GM23338 (cell line): ENCODE measurements at regions not wholly inside any gene's neighbourhood (a gene's known extent, or its start where the extent isn't known, plus 50 kb on each side); places are given as distances from the start of the nearest gene placed in this dataset.

Experiments
- ATAC-seq: fragments of 200-7000 bp; cut with Tn5 transposase; 3 replicates; pipeline ENCODE4 v1.9.1; 2020
- DNase-seq: peaks from one replicate; pipeline ENCODE4 v3.0.0-alpha.2; 2015; ENCODE audit warnings: low spot score
- H2AFZ ChIP-seq: fragments of 200-600 bp; sonication (generic); 2 replicates; pipeline ENCODE4 v1.8.0; 2016; ENCODE audit warnings: antibody characterized with exemption, mild to moderate bottlenecking, moderate library complexity
- H3F3A ChIP-seq: fragments of 200-600 bp; sonication (generic); replicated peaks from 2 replicates; pipeline ENCODE4 v1.8.0; 2017; ENCODE audit warnings: antibody characterized with exemption, mixed run types, low read depth
- H3K27ac ChIP-seq: fragments of 200-600 bp; sonication (generic); 2 replicates; pipeline ENCODE4 v1.6.1; 2016; ENCODE audit warnings: low read depth
- H3K27me3 ChIP-seq: fragments of 200-600 bp; sonication (generic); 2 replicates; pipeline ENCODE4 v1.8.0; 2016; ENCODE audit warnings: mild to moderate bottlenecking, mixed run types, moderate library complexity; ENCODE audit not compliant: insufficient read depth
- H3K36me3 ChIP-seq: fragments of 200-600 bp; sonication (generic); 2 replicates; pipeline ENCODE4 v1.8.0; 2016; ENCODE audit warnings: mild to moderate bottlenecking; ENCODE audit not compliant: insufficient read depth
- H3K4me1 ChIP-seq: fragments of 200-600 bp; sonication (generic); 2 replicates; pipeline ENCODE4 v1.8.0; 2016; ENCODE audit warnings: mild to moderate bottlenecking, moderate library complexity; ENCODE audit not compliant: insufficient read depth
- H3K4me2 ChIP-seq: fragments of 200-600 bp; sonication (generic); 2 replicates; pipeline ENCODE4 v1.7.1; 2017; ENCODE audit warnings: mixed run types
- H3K4me3 ChIP-seq: fragments of 200-600 bp; sonication (generic); 2 replicates; pipeline ENCODE4 v1.6.1; 2016; ENCODE audit warnings: mixed run types
- H3K79me2 ChIP-seq: fragments of 200-600 bp; sonication (generic); replicated peaks from 2 replicates; pipeline ENCODE4 v1.8.0; 2017; ENCODE audit warnings: mild to moderate bottlenecking; ENCODE audit not compliant: insufficient read depth
- H3K9me2 ChIP-seq: fragments of 200-600 bp; sonication (generic); 2 replicates; pipeline ENCODE4 v1.8.0; 2017; ENCODE audit not compliant: insufficient read depth
- H4K20me1 ChIP-seq: fragments of 200-600 bp; sonication (generic); replicated peaks from 2 replicates; pipeline ENCODE4 v1.8.0; 2017; ENCODE audit warnings: mild to moderate bottlenecking; ENCODE audit not compliant: insufficient read depth
- H3K27ac Mint-ChIP-seq: 2 replicates; pipeline ENCODE4 v1.8.0; 2020; ENCODE audit warnings: inconsistent platforms, mild to moderate bottlenecking, moderate library complexity, mixed read lengths
- H3K27me3 Mint-ChIP-seq: 3 replicates; pipeline ENCODE4 v1.8.0; 2022; ENCODE audit warnings: low read depth, mild to moderate bottlenecking, moderate library complexity, mixed read lengths, inconsistent platforms; ENCODE audit not compliant: insufficient read depth, poor library complexity
- H3K36me3 Mint-ChIP-seq: 3 replicates; pipeline ENCODE4 v1.8.0; 2021; ENCODE audit warnings: low read depth, mild to moderate bottlenecking, inconsistent platforms, moderate library complexity, mixed read lengths
- H3K4me1 Mint-ChIP-seq: 3 replicates; pipeline ENCODE4 v1.8.0; 2020; ENCODE audit warnings: mild to moderate bottlenecking, inconsistent platforms, mixed read lengths
- H3K4me3 Mint-ChIP-seq: 3 replicates; pipeline ENCODE4 v1.8.0; 2021; ENCODE audit warnings: moderate library complexity, mild to moderate bottlenecking, inconsistent platforms, mixed read lengths
- H3K9me3 Mint-ChIP-seq: 3 replicates; pipeline ENCODE4 v1.8.0; 2020; ENCODE audit warnings: moderate library complexity, mild to moderate bottlenecking, inconsistent platforms, mixed read lengths
- CREB1 ChIP-seq: fragments of 250-450 bp; sonication (Bioruptor Pico); IDR thresholded peaks from 2 replicates; pipeline ENCODE4 v1.5.0; 2020; ENCODE audit warnings: low read depth, mild to moderate bottlenecking, moderate library complexity
- EZH2 ChIP-seq: fragments of 200-600 bp; sonication (generic); IDR thresholded peaks from one replicate; pipeline ENCODE4 v1.8.0; 2017; ENCODE audit warnings: antibody characterized with exemption, mild to moderate bottlenecking, low read depth; ENCODE audit not compliant: unreplicated experiment
- EZH2phosphoT487 ChIP-seq: fragments of 200-600 bp; sonication (generic); IDR thresholded peaks from one replicate; pipeline ENCODE4 v1.8.1; 2018; ENCODE audit warnings: antibody characterized with exemption; ENCODE audit not compliant: unreplicated experiment
- JUNB ChIP-seq: IDR thresholded peaks from one replicate; pipeline ENCODE4 v1.6.1; 2016; ENCODE audit warnings: antibody characterized with exemption; ENCODE audit not compliant: unreplicated experiment
- NANOG ChIP-seq: IDR thresholded peaks from 2 replicates; pipeline ENCODE4 v1.6.1; 2016; ENCODE audit warnings: antibody characterized with exemption, borderline replicate concordance
- POLR2AphosphoS5 ChIP-seq: IDR thresholded peaks from 2 replicates; pipeline ENCODE4 v1.6.1; 2016; ENCODE audit warnings: antibody characterized with exemption, low read depth
- STAT1 ChIP-seq: IDR thresholded peaks from one replicate; pipeline ENCODE4 v1.6.1; 2016; ENCODE audit warnings: antibody characterized with exemption; ENCODE audit not compliant: unreplicated experiment
- ZNF114 ChIP-seq: fragments of 250-450 bp; sonication (Bioruptor Pico); IDR thresholded peaks from 2 replicates; pipeline ENCODE4 v1.5.0; 2020; ENCODE audit warnings: mild to moderate bottlenecking, moderate library complexity
- ZNF331 ChIP-seq: fragments of 250-450 bp; sonication (Bioruptor Pico); IDR thresholded peaks from 2 replicates; pipeline ENCODE4 v1.5.0; 2020; ENCODE audit warnings: low read depth, mild to moderate bottlenecking, moderate library complexity
- TF ChIP-seq, protein P1 (sequence below): IDR thresholded peaks from 2 replicates; pipeline ENCODE4 v1.6.1; 2016; ENCODE audit warnings: antibody characterized with exemption
- TF ChIP-seq, protein P2 (sequence below): fragments of 250-450 bp; sonication (Bioruptor Pico); IDR thresholded peaks from 2 replicates; pipeline ENCODE4 v1.5.0; 2020; ENCODE audit warnings: mild to moderate bottlenecking, moderate library complexity
- TF ChIP-seq, protein P3 (sequence below), 2 experiments: fragments of 200-600 bp in 1 of 2; sonication (generic) in 1 of 2; conservative IDR thresholded peaks; 2 replicates each; pipeline versions ENCODE4 v1.5.1 to v1.6.1; 2016 to 2017; ENCODE audit warnings: antibody characterized with exemption in 2 of 2, low read depth in 2 of 2, mild to moderate bottlenecking in 2 of 2, moderate library complexity in 1 of 2
- TF ChIP-seq, protein P4 (sequence below): IDR thresholded peaks from one replicate; pipeline ENCODE4 v1.6.1; 2018; ENCODE audit warnings: antibody characterized with exemption; ENCODE audit not compliant: unreplicated experiment

DNA sequence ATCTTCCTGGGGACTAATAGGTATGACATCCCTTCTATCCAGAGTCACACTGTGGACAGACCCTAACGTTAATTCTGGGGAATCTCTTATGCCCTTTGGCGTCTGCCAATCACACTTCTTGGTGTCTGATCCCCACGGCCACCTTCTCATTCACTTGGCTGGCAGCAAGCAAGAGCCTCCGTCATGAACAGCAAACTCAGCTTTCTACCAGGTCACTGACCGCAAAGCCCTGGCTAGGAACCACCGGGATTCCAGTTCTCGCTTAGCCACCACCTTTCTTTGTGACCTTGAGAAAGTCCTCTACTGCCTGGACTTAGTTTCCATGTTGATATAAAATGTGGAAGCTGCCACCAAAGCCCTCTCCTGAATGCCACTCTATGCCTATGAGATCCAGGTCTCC, 67.7 kb upstream of the FCN1 start:
- H3K27me3 ChIP-seq: no peaks in the 10 kb centered on the region
- H3F3A ChIP-seq: no peaks in the 10 kb centered on the region
- H3K4me1 Mint-ChIP-seq: peaks cover 5% of the 10 kb centered on the region
- H3K36me3 Mint-ChIP-seq: peaks cover 12% of the 10 kb centered on the region
- no peak overlapping the region for H3K4me3 ChIP-seq
- H2AFZ ChIP-seq: no peak overlapping the region
- H3K27ac Mint-ChIP-seq: no peak overlapping the region
- H3K4me3 Mint-ChIP-seq: no peak overlapping the region
- 0 out of 2 replicates have a peak, but pooled peaks cover 4% of the 10 kb centered on the region for H3K4me1 ChIP-seq
- H3K9me3 Mint-ChIP-seq: peaks cover 37% of the 10 kb centered on the region
- no peak for TF ChIP-seq POLR2AphosphoS5
- TF ChIP-seq CREB1: no peak
- TF ChIP-seq, protein P1, sequence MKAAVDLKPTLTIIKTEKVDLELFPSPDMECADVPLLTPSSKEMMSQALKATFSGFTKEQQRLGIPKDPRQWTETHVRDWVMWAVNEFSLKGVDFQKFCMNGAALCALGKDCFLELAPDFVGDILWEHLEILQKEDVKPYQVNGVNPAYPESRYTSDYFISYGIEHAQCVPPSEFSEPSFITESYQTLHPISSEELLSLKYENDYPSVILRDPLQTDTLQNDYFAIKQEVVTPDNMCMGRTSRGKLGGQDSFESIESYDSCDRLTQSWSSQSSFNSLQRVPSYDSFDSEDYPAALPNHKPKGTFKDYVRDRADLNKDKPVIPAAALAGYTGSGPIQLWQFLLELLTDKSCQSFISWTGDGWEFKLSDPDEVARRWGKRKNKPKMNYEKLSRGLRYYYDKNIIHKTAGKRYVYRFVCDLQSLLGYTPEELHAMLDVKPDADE: no peak
- TF ChIP-seq, protein P2, sequence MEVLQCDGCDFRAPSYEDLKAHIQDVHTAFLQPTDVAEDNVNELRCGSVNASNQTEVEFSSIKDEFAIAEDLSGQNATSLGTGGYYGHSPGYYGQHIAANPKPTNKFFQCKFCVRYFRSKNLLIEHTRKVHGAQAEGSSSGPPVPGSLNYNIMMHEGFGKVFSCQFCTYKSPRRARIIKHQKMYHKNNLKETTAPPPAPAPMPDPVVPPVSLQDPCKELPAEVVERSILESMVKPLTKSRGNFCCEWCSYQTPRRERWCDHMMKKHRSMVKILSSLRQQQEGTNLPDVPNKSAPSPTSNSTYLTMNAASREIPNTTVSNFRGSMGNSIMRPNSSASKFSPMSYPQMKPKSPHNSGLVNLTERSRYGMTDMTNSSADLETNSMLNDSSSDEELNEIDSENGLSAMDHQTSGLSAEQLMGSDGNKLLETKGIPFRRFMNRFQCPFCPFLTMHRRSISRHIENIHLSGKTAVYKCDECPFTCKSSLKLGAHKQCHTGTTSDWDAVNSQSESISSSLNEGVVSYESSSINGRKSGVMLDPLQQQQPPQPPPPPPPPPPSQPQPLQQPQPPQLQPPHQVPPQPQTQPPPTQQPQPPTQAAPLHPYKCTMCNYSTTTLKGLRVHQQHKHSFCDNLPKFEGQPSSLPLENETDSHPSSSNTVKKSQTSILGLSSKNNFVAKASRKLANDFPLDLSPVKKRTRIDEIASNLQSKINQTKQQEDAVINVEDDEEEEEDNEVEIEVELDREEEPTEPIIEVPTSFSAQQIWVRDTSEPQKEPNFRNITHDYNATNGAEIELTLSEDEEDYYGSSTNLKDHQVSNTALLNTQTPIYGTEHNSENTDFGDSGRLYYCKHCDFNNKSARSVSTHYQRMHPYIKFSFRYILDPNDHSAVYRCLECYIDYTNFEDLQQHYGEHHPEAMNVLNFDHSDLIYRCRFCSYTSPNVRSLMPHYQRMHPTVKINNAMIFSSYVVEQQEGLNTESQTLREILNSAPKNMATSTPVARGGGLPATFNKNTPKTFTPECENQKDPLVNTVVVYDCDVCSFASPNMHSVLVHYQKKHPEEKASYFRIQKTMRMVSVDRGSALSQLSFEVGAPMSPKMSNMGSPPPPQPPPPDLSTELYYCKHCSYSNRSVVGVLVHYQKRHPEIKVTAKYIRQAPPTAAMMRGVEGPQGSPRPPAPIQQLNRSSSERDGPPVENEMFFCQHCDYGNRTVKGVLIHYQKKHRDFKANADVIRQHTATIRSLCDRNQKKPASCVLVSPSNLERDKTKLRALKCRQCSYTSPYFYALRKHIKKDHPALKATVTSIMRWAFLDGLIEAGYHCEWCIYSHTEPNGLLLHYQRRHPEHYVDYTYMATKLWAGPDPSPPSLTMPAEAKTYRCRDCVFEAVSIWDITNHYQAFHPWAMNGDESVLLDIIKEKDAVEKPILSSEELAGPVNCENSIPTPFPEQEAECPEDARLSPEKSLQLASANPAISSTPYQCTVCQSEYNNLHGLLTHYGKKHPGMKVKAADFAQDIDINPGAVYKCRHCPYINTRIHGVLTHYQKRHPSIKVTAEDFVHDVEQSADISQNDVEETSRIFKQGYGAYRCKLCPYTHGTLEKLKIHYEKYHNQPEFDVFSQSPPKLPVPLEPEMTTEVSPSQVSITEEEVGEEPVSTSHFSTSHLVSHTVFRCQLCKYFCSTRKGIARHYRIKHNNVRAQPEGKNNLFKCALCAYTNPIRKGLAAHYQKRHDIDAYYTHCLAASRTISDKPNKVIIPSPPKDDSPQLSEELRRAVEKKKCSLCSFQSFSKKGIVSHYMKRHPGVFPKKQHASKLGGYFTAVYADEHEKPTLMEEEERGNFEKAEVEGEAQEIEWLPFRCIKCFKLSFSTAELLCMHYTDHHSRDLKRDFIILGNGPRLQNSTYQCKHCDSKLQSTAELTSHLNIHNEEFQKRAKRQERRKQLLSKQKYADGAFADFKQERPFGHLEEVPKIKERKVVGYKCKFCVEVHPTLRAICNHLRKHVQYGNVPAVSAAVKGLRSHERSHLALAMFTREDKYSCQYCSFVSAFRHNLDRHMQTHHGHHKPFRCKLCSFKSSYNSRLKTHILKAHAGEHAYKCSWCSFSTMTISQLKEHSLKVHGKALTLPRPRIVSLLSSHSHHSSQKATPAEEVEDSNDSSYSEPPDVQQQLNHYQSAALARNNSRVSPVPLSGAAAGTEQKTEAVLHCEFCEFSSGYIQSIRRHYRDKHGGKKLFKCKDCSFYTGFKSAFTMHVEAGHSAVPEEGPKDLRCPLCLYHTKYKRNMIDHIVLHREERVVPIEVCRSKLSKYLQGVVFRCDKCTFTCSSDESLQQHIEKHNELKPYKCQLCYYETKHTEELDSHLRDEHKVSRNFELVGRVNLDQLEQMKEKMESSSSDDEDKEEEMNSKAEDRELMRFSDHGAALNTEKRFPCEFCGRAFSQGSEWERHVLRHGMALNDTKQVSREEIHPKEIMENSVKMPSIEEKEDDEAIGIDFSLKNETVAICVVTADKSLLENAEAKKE (CRISPR knock-in tag): no peak
- no peak for TF ChIP-seq ZNF331 (CRISPR knock-in tag)
- TF ChIP-seq JUNB: no peak
- TF ChIP-seq EZH2: no peak
- TF ChIP-seq EZH2phosphoT487: no peak
- TF ChIP-seq, protein P3, sequence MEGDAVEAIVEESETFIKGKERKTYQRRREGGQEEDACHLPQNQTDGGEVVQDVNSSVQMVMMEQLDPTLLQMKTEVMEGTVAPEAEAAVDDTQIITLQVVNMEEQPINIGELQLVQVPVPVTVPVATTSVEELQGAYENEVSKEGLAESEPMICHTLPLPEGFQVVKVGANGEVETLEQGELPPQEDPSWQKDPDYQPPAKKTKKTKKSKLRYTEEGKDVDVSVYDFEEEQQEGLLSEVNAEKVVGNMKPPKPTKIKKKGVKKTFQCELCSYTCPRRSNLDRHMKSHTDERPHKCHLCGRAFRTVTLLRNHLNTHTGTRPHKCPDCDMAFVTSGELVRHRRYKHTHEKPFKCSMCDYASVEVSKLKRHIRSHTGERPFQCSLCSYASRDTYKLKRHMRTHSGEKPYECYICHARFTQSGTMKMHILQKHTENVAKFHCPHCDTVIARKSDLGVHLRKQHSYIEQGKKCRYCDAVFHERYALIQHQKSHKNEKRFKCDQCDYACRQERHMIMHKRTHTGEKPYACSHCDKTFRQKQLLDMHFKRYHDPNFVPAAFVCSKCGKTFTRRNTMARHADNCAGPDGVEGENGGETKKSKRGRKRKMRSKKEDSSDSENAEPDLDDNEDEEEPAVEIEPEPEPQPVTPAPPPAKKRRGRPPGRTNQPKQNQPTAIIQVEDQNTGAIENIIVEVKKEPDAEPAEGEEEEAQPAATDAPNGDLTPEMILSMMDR (conservative IDR thresholded peaks at IDR 0.05; ENCODE audit: low read depth in 2 of 2): no peak
- TF ChIP-seq NANOG: no peak
- TF ChIP-seq ZNF114: no peak
- no peak for TF ChIP-seq STAT1
- TF ChIP-seq, protein P4, sequence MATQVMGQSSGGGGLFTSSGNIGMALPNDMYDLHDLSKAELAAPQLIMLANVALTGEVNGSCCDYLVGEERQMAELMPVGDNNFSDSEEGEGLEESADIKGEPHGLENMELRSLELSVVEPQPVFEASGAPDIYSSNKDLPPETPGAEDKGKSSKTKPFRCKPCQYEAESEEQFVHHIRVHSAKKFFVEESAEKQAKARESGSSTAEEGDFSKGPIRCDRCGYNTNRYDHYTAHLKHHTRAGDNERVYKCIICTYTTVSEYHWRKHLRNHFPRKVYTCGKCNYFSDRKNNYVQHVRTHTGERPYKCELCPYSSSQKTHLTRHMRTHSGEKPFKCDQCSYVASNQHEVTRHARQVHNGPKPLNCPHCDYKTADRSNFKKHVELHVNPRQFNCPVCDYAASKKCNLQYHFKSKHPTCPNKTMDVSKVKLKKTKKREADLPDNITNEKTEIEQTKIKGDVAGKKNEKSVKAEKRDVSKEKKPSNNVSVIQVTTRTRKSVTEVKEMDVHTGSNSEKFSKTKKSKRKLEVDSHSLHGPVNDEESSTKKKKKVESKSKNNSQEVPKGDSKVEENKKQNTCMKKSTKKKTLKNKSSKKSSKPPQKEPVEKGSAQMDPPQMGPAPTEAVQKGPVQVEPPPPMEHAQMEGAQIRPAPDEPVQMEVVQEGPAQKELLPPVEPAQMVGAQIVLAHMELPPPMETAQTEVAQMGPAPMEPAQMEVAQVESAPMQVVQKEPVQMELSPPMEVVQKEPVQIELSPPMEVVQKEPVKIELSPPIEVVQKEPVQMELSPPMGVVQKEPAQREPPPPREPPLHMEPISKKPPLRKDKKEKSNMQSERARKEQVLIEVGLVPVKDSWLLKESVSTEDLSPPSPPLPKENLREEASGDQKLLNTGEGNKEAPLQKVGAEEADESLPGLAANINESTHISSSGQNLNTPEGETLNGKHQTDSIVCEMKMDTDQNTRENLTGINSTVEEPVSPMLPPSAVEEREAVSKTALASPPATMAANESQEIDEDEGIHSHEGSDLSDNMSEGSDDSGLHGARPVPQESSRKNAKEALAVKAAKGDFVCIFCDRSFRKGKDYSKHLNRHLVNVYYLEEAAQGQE: no peak
- no peak overlapping the region for H3K4me2 ChIP-seq
- no peak overlapping the region for H3K27ac ChIP-seq
- peaks cover 5% of the 10 kb centered on the region for H3K27me3 Mint-ChIP-seq
- DNase-seq (no peak), ATAC-seq (no peak)
- no peaks in the 10 kb centered on the region for H3K9me2 ChIP-seq
- no peaks in the 10 kb centered on the region for H3K79me2 ChIP-seq
- no peaks in the 10 kb centered on the region for H3K36me3 ChIP-seq
- H4K20me1 ChIP-seq: no peaks in the 10 kb centered on the region
